ENCODE measurements at regions not wholly inside any gene's neighbourhood (a gene's known extent, or its start where the extent isn't known, plus 50 kb on each side); places are given as distances from the start of the nearest gene placed in this dataset.

GRCh38 chr18:44474591-44474990 lies 206.1 kb upstream of the SETBP1 start:
- H3K4me1 ChIP-seq (ENCODE audit: control insufficient read depth, extremely low read depth, insufficient read depth, low read length) = no peaks in the 10 kb centered on the region

GRCh38 chr18:44482761-44483160 lies 197.9 kb upstream of the SETBP1 start:
- peak; percentile 36 for FAIRE-seq

More at GRCh38 chr18:44474591-44474990, 206.1 kb upstream of the SETBP1 start:
- Histone ChIP-seq H3K27me3 (ENCODE audit: control insufficient read depth, extremely low read depth, insufficient read depth, low read length) (no peaks in the 10 kb centered on the region), H3K27ac (ENCODE audit: control insufficient read depth, insufficient read depth, low read length) (no peak overlapping the region), H2AFZ (ENCODE audit: control insufficient read depth, low read length) (no peak overlapping the region), H3K4me2 (ENCODE audit: control insufficient read depth, extremely low read depth, insufficient read depth, low read depth, low read length) (no peak overlapping the region), H3K9ac (ENCODE audit: control insufficient read depth, extremely low read depth, insufficient read depth, low read length) (no peak overlapping the region), H3K79me2 (ENCODE audit: control insufficient read depth, insufficient read depth, low read length) (no peaks in the 10 kb centered on the region), H3K9me1 (ENCODE audit: control insufficient read depth, extremely low read depth, insufficient read depth, low read length) (no peaks in the 10 kb centered on the region), H3K36me3 (ENCODE audit: control insufficient read depth in 2 of 2, extremely low read depth in 1 of 2, insufficient read depth in 2 of 2, low read length in 2 of 2) (no peaks in the 10 kb centered on the region), H4K20me1 (ENCODE audit: control insufficient read depth, extremely low read depth, insufficient read depth, low read length) (no peaks in the 10 kb centered on the region), H3K9me3 (ENCODE audit: control insufficient read depth, low read depth, low read length) (no peaks in the 10 kb centered on the region), H3K4me3 (ENCODE audit: control insufficient read depth in 2 of 3, extremely low read depth in 1 of 3, insufficient read depth in 2 of 3, low read depth in 1 of 3, low read length in 3 of 3) (no peak overlapping the region)
- dilution Hi-C loops (cut with MboI; ENCODE audit: extremely low pct_ligation_motif_present, low sequenced_read_pairs) = no loop called here
- no peak for FAIRE-seq
- no peak for DNase-seq (ENCODE audit: low read depth, low spot score)
- TF ChIP-seq EZH2 (IDR thresholded peaks at IDR 0.05; ENCODE audit: low read length) (no peak), CTCF (optimal IDR thresholded peaks at IDR 0.05 in 1 of 3, IDR thresholded peaks at IDR 0.05 in 1 of 3, conservative IDR thresholded peaks at IDR 0.05 in 1 of 3; ENCODE audit: extremely low read depth in 1 of 3, insufficient read depth in 2 of 3, low read length in 3 of 3) (no peak)

More at GRCh38 chr18:44482761-44483160, 197.9 kb upstream of the SETBP1 start:
- Histone ChIP-seq H3K9me1 (ENCODE audit: control insufficient read depth, extremely low read depth, insufficient read depth, low read length) (no peaks in the 10 kb centered on the region), H3K4me1 (ENCODE audit: control insufficient read depth, extremely low read depth, insufficient read depth, low read length) (no peaks in the 10 kb centered on the region), H3K4me3 (ENCODE audit: control insufficient read depth in 2 of 3, extremely low read depth in 1 of 3, insufficient read depth in 2 of 3, low read depth in 1 of 3, low read length in 3 of 3) (no peak overlapping the region), H4K20me1 (ENCODE audit: control insufficient read depth, extremely low read depth, insufficient read depth, low read length) (no peaks in the 10 kb centered on the region), H3K9me3 (ENCODE audit: control insufficient read depth, low read depth, low read length) (no peaks in the 10 kb centered on the region), H3K27ac (ENCODE audit: control insufficient read depth, insufficient read depth, low read length) (no peak overlapping the region), H3K27me3 (ENCODE audit: control insufficient read depth, extremely low read depth, insufficient read depth, low read length) (no peaks in the 10 kb centered on the region), H3K4me2 (ENCODE audit: control insufficient read depth, extremely low read depth, insufficient read depth, low read depth, low read length) (no peak overlapping the region), H3K9ac (ENCODE audit: control insufficient read depth, extremely low read depth, insufficient read depth, low read length) (no peak overlapping the region), H3K36me3 (ENCODE audit: control insufficient read depth in 2 of 2, extremely low read depth in 1 of 2, insufficient read depth in 2 of 2, low read length in 2 of 2) (no peaks in the 10 kb centered on the region), H3K79me2 (ENCODE audit: control insufficient read depth, insufficient read depth, low read length) (no peaks in the 10 kb centered on the region), H2AFZ (ENCODE audit: control insufficient read depth, low read length) (peak overlapping the region; percentile 3)
- DNase-seq (ENCODE audit: low read depth, low spot score) = no peak
- no peak for TF ChIP-seq CTCF (optimal IDR thresholded peaks at IDR 0.05 in 1 of 3, IDR thresholded peaks at IDR 0.05 in 1 of 3, conservative IDR thresholded peaks at IDR 0.05 in 1 of 3; ENCODE audit: extremely low read depth in 1 of 3, insufficient read depth in 2 of 3, low read length in 3 of 3)
- dilution Hi-C loops (cut with MboI; ENCODE audit: extremely low pct_ligation_motif_present, low sequenced_read_pairs) = no loop called here

Measured in keratinocyte (primary cell).